ENCODE measurements at regions not wholly inside any gene's neighbourhood (a gene's known extent, or its start where the extent isn't known, plus 50 kb on each side); places are given as distances from the start of the nearest gene placed in this dataset.
"Not testable (repeated sequence)": the region's sequence is repeated elsewhere in the genome, so short reads cannot be mapped to it uniquely, and the experiment has no call there.

GRCh38 chr7:114267550-114267949, 147.1 kb upstream of the FOXP2 start:
- not testable (repeated sequence) for TF ChIP-seq EP300, CTCF (IDR thresholded peaks at IDR 0.05)
